ENCODE measurements at regions not wholly inside any gene's neighbourhood (a gene's known extent, or its start where the extent isn't known, plus 50 kb on each side); places are given as distances from the start of the nearest gene placed in this dataset.

DNA sequence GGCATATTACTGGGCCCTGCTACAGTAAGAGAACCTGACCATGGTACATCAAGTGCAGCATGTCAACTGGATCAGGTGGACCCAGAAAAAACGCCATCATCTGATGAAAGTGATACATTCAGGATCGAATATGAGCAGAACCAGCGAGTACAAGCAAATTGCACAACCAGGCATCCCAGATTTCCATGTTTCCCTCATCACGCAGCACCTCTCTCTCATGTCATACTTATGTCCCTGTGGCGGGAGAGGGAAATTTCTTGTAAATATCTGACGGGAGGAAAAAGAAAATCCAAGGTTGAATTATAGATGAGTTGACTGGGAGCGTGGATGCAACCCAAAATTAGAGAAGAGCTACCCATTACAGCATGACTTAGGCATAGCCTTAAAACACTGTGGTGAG is 608.5 kb upstream of the FAT1 start:
- Histone ChIP-seq H3K4me3 (ENCODE audit: control extremely low read depth in 1 of 5, extremely low read depth in 1 of 5, insufficient read depth in 1 of 5, low read depth in 2 of 5, low read length in 4 of 5) (no peak overlapping the region), H3K4me2 (replicated peaks; ENCODE audit: low read depth, low read length, poor library complexity, severe bottlenecking) (no peak overlapping the region), H3K9me3 (ENCODE audit: control extremely low read depth in 1 of 3, control insufficient read depth in 2 of 3, insufficient read depth in 1 of 3, low read length in 2 of 3) (peaks cover 0 to 7% (median 0%) of the 10 kb centered on the region in 3 donors), H4K20me1 (ENCODE audit: control insufficient read depth, insufficient read depth, low read length, poor library complexity, severe bottlenecking) (no peaks in the 10 kb centered on the region), H3K9ac (ENCODE audit: low read length) (no peak overlapping the region), H3K79me2 (ENCODE audit: control insufficient read depth, insufficient read depth, low read length) (no peaks in the 10 kb centered on the region), H3K4me1 (ENCODE audit: control insufficient read depth in 2 of 2, insufficient read depth in 2 of 2, low read length in 2 of 2) (no peaks in the 10 kb centered on the region), H3K36me3 (replicated peaks in 1 of 2; ENCODE audit: control extremely low read depth in 1 of 2, control insufficient read depth in 1 of 2, extremely low read depth in 1 of 2, insufficient read depth in 2 of 2, low read length in 1 of 2) (no peaks in the 10 kb centered on the region), H3K27ac (ENCODE audit: low read length in 2 of 2) (no peak overlapping the region), H3K27me3 (replicated peaks in 1 of 4; ENCODE audit: control extremely low read depth in 1 of 4, control insufficient read depth in 3 of 4, insufficient read depth in 4 of 4, low read length in 3 of 4) (no peaks in the 10 kb centered on the region), H2AFZ (ENCODE audit: insufficient read depth, low read depth, low read length, poor library complexity, severe bottlenecking) (no peak overlapping the region)
- TF ChIP-seq, protein P1, sequence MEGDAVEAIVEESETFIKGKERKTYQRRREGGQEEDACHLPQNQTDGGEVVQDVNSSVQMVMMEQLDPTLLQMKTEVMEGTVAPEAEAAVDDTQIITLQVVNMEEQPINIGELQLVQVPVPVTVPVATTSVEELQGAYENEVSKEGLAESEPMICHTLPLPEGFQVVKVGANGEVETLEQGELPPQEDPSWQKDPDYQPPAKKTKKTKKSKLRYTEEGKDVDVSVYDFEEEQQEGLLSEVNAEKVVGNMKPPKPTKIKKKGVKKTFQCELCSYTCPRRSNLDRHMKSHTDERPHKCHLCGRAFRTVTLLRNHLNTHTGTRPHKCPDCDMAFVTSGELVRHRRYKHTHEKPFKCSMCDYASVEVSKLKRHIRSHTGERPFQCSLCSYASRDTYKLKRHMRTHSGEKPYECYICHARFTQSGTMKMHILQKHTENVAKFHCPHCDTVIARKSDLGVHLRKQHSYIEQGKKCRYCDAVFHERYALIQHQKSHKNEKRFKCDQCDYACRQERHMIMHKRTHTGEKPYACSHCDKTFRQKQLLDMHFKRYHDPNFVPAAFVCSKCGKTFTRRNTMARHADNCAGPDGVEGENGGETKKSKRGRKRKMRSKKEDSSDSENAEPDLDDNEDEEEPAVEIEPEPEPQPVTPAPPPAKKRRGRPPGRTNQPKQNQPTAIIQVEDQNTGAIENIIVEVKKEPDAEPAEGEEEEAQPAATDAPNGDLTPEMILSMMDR (IDR thresholded peaks at IDR 0.05), result no peak
- TF ChIP-seq EZH2 (IDR thresholded peaks at IDR 0.05; ENCODE audit: borderline replicate concordance, insufficient read depth, low read depth, low read length, poor library complexity, severe bottlenecking), result no peak
- H3K27ac Mint-ChIP-seq, result no peak overlapping the region
- no peaks in the 10 kb centered on the region for H3K4me1 Mint-ChIP-seq
- POLR2A ChIA-PET, result no interaction called here
- ATAC-seq (ENCODE audit: low read depth) (no peak), DNase-seq (no peak)
- intact Hi-C loops (cut with micrococcal nuclease), result no loop called here
- CTCF ChIA-PET, result no interaction called here
- H3K27me3 Mint-ChIP-seq, result no peaks in the 10 kb centered on the region
- H3K9me3 Mint-ChIP-seq (ENCODE audit: insufficient read depth), result peaks cover 3% of the 10 kb centered on the region
- no peak overlapping the region for H3K4me3 Mint-ChIP-seq
- 100% methylated on average over 3 of the region's 7 CpGs for WGBS (ENCODE audit: insufficient coverage)

DNA sequence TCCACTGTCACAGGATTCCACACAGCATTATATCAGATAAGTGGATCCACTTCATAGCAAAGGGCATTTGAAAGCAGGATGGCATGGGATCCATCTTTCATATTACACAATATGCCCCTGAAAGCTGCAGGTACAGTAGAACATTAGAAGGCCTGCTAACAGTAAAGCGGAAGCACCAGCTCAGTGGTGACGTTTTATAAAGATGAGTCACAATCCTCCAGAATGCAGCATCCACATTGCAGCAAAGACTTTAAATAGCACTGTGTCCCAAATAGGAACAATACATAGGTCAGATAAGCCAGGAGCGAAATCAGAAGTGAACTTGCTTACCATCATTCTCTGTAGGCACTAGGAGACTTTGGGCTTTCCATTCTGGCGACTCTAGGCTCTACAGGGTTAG is 609.5 kb upstream of the FAT1 start:
- intact Hi-C loops (cut with micrococcal nuclease), result no loop called here
- H3K4me1 ChIP-seq (ENCODE audit: control insufficient read depth in 2 of 2, insufficient read depth in 2 of 2, low read length in 2 of 2), result no peaks in the 10 kb centered on the region
- no peaks in the 10 kb centered on the region for H4K20me1 ChIP-seq (ENCODE audit: control insufficient read depth, insufficient read depth, low read length, poor library complexity, severe bottlenecking)
- TF ChIP-seq, protein P1 (IDR thresholded peaks at IDR 0.05), result no peak
- TF ChIP-seq EZH2 (IDR thresholded peaks at IDR 0.05; ENCODE audit: borderline replicate concordance, insufficient read depth, low read depth, low read length, poor library complexity, severe bottlenecking), result no peak
- no peaks in the 10 kb centered on the region for H3K36me3 ChIP-seq (replicated peaks in 1 of 2; ENCODE audit: control extremely low read depth in 1 of 2, control insufficient read depth in 1 of 2, extremely low read depth in 1 of 2, insufficient read depth in 2 of 2, low read length in 1 of 2)
- H3K4me3 ChIP-seq (ENCODE audit: control extremely low read depth in 1 of 5, extremely low read depth in 1 of 5, insufficient read depth in 1 of 5, low read depth in 2 of 5, low read length in 4 of 5), result no peak overlapping the region
- no peaks in the 10 kb centered on the region for H3K27me3 Mint-ChIP-seq
- WGBS (ENCODE audit: insufficient coverage), result 86% methylated on average over 4 of the region's 4 CpGs
- H3K79me2 ChIP-seq (ENCODE audit: control insufficient read depth, insufficient read depth, low read length), result no peaks in the 10 kb centered on the region
- H3K4me1 Mint-ChIP-seq, result no peaks in the 10 kb centered on the region
- ATAC-seq (ENCODE audit: low read depth) (no peak), DNase-seq (no peak)
- no peak overlapping the region for H3K27ac ChIP-seq (ENCODE audit: low read length in 2 of 2)
- POLR2A ChIA-PET, result no interaction called here
- CTCF ChIA-PET, result no interaction called here
- H3K27ac Mint-ChIP-seq, result no peak overlapping the region
- H3K9me3 ChIP-seq (ENCODE audit: control extremely low read depth in 1 of 3, control insufficient read depth in 2 of 3, insufficient read depth in 1 of 3, low read length in 2 of 3), result peaks cover 0 to 11% (median 0%) of the 10 kb centered on the region in 3 donors
- no peak overlapping the region for H2AFZ ChIP-seq (ENCODE audit: insufficient read depth, low read depth, low read length, poor library complexity, severe bottlenecking)
- no peak overlapping the region for H3K4me2 ChIP-seq (replicated peaks; ENCODE audit: low read depth, low read length, poor library complexity, severe bottlenecking)
- no peak overlapping the region for H3K4me3 Mint-ChIP-seq
- peaks cover 3% of the 10 kb centered on the region for H3K9me3 Mint-ChIP-seq (ENCODE audit: insufficient read depth)
- no peaks in the 10 kb centered on the region for H3K27me3 ChIP-seq (replicated peaks in 1 of 4; ENCODE audit: control extremely low read depth in 1 of 4, control insufficient read depth in 3 of 4, insufficient read depth in 4 of 4, low read length in 3 of 4)
- H3K9ac ChIP-seq (ENCODE audit: low read length), result no peak overlapping the region

All from B cell (primary cell).